Activated naive CD8-positive, alpha-beta T cell treated with anti-CD3 and anti-CD28 coated beads, Interleukin-2, amount 50 U/mL, for 24 hours (primary cell): ENCODE measurements at regions not wholly inside any gene's neighbourhood (a gene's known extent, or its start where the extent isn't known, plus 50 kb on each side); places are given as distances from the start of the nearest gene placed in this dataset.

Source experiments
- ATAC-seq: fragments of 150-1000 bp; cut with Tn5 transposase; one replicate; pipeline ENCODE4 v1.10.0; 2021
- DNase-seq: peaks from one replicate; pipeline ENCODE4 v3.0.0; 2021
- H3K27ac Mint-ChIP-seq: one replicate; pipeline ENCODE4 v1.8.0; 2021; ENCODE audit warnings: mild to moderate bottlenecking, mixed read lengths
- H3K27me3 Mint-ChIP-seq: one replicate; pipeline ENCODE4 v1.8.0; 2021; ENCODE audit warnings: mixed read lengths
- H3K36me3 Mint-ChIP-seq: one replicate; pipeline ENCODE4 v1.8.0; 2021; ENCODE audit warnings: low read depth, mixed read lengths
- H3K4me1 Mint-ChIP-seq: one replicate; pipeline ENCODE4 v1.8.0; 2021; ENCODE audit warnings: mixed read lengths
- H3K4me3 Mint-ChIP-seq: one replicate; pipeline ENCODE4 v1.8.0; 2021; ENCODE audit warnings: mild to moderate bottlenecking, moderate library complexity, mixed read lengths
- H3K9me3 Mint-ChIP-seq: one replicate; pipeline ENCODE4 v1.8.0; 2021; ENCODE audit warnings: mixed read lengths

- ATAC-seq (no peak), DNase-seq (no peak)
- Mint-ChIP-seq H3K27ac (no peak overlapping the region), H3K36me3 (no peaks in the 10 kb centered on the region), H3K4me1 (no peaks in the 10 kb centered on the region), H3K9me3 (peaks cover 6% of the 10 kb centered on the region), H3K4me3 (no peak overlapping the region), H3K27me3 (no peaks in the 10 kb centered on the region)
Observed at GRCh38 chr11:15738931-15739330, 617.4 kb downstream of the SOX6 start.

- Mint-ChIP-seq H3K27me3 (no peaks in the 10 kb centered on the region), H3K4me3 (no peak overlapping the region), H3K36me3 (no peaks in the 10 kb centered on the region), H3K9me3 (no peaks in the 10 kb centered on the region), H3K27ac (no peak overlapping the region), H3K4me1 (no peaks in the 10 kb centered on the region)
- DNase-seq (no peak), ATAC-seq (no peak)
Observed at GRCh38 chr11:15742626-15743519, 613.5 kb downstream of the SOX6 start.

- ATAC-seq: no peak
- H3K27me3 Mint-ChIP-seq: peaks cover 5% of the 10 kb centered on the region
- no peak overlapping the region for H3K27ac Mint-ChIP-seq
- no peaks in the 10 kb centered on the region for H3K9me3 Mint-ChIP-seq
- no peak overlapping the region for H3K4me3 Mint-ChIP-seq
- no peak for DNase-seq
- H3K36me3 Mint-ChIP-seq: no peaks in the 10 kb centered on the region
- no peaks in the 10 kb centered on the region for H3K4me1 Mint-ChIP-seq
Observed at GRCh38 chr11:15744693-15745092, 611.7 kb downstream of the SOX6 start.

GRCh38 chr11:15745266-15745665 is 611.1 kb downstream of the SOX6 start:
- no peaks in the 10 kb centered on the region for H3K36me3 Mint-ChIP-seq
- H3K27me3 Mint-ChIP-seq: peaks cover 6% of the 10 kb centered on the region
- H3K9me3 Mint-ChIP-seq: no peaks in the 10 kb centered on the region
- H3K27ac Mint-ChIP-seq: no peak overlapping the region
- no peak for ATAC-seq
- no peak for DNase-seq
- no peaks in the 10 kb centered on the region for H3K4me1 Mint-ChIP-seq
- no peak overlapping the region for H3K4me3 Mint-ChIP-seq

GRCh38 chr11:15747671-15748070 is 608.7 kb downstream of the SOX6 start:
- Mint-ChIP-seq H3K4me1 (no peaks in the 10 kb centered on the region), H3K36me3 (no peaks in the 10 kb centered on the region), H3K9me3 (no peaks in the 10 kb centered on the region), H3K27ac (no peak overlapping the region), H3K27me3 (peaks cover 7% of the 10 kb centered on the region), H3K4me3 (no peak overlapping the region)
- DNase-seq (no peak), ATAC-seq (no peak)

GRCh38 chr11:15748132-15748531 is 608.2 kb downstream of the SOX6 start:
- no peak for DNase-seq
- no peak overlapping the region for H3K4me3 Mint-ChIP-seq
- no peak overlapping the region for H3K27ac Mint-ChIP-seq
- ATAC-seq: no peak
- H3K9me3 Mint-ChIP-seq: no peaks in the 10 kb centered on the region
- H3K4me1 Mint-ChIP-seq: no peaks in the 10 kb centered on the region
- peaks cover 7% of the 10 kb centered on the region for H3K27me3 Mint-ChIP-seq
- H3K36me3 Mint-ChIP-seq: no peaks in the 10 kb centered on the region

- H3K36me3 Mint-ChIP-seq: no peaks in the 10 kb centered on the region
- no peak for DNase-seq
- H3K9me3 Mint-ChIP-seq: peaks cover under 1% of the 10 kb centered on the region
- no peak overlapping the region for H3K27ac Mint-ChIP-seq
- ATAC-seq: no peak
- H3K4me1 Mint-ChIP-seq: no peaks in the 10 kb centered on the region
- H3K27me3 Mint-ChIP-seq: peaks cover 7% of the 10 kb centered on the region
- no peak overlapping the region for H3K4me3 Mint-ChIP-seq
Observed at GRCh38 chr11:15748741-15749140, 607.6 kb downstream of the SOX6 start.

GRCh38 chr11:15750535-15751308 is 605.6 kb downstream of the SOX6 start:
- no peak overlapping the region for H3K4me3 Mint-ChIP-seq
- DNase-seq (no peak), ATAC-seq (no peak)
- H3K36me3 Mint-ChIP-seq: no peaks in the 10 kb centered on the region
- no peak overlapping the region for H3K27ac Mint-ChIP-seq
- H3K4me1 Mint-ChIP-seq: no peaks in the 10 kb centered on the region
- H3K27me3 Mint-ChIP-seq: peaks cover 7% of the 10 kb centered on the region
- H3K9me3 Mint-ChIP-seq: peaks cover 9% of the 10 kb centered on the region

- DNase-seq (no peak), ATAC-seq (no peak)
- H3K4me3 Mint-ChIP-seq: no peak overlapping the region
- peaks cover 9% of the 10 kb centered on the region for H3K9me3 Mint-ChIP-seq
- no peaks in the 10 kb centered on the region for H3K4me1 Mint-ChIP-seq
- H3K27ac Mint-ChIP-seq: no peak overlapping the region
- H3K36me3 Mint-ChIP-seq: no peaks in the 10 kb centered on the region
- H3K27me3 Mint-ChIP-seq: peaks cover 13% of the 10 kb centered on the region
Observed at GRCh38 chr11:15754221-15754620, 602.1 kb downstream of the SOX6 start.

GRCh38 chr11:15757048-15757698 is 599.2 kb downstream of the SOX6 start:
- H3K27ac Mint-ChIP-seq: no peak overlapping the region
- H3K4me3 Mint-ChIP-seq: no peak overlapping the region
- H3K4me1 Mint-ChIP-seq: no peaks in the 10 kb centered on the region
- H3K9me3 Mint-ChIP-seq: peaks cover 9% of the 10 kb centered on the region
- H3K27me3 Mint-ChIP-seq: peaks cover 7% of the 10 kb centered on the region
- DNase-seq (no peak), ATAC-seq (no peak)
- no peaks in the 10 kb centered on the region for H3K36me3 Mint-ChIP-seq

GRCh38 chr11:15758857-15759465 is 597.4 kb downstream of the SOX6 start:
- Mint-ChIP-seq H3K36me3 (no peaks in the 10 kb centered on the region), H3K4me1 (no peaks in the 10 kb centered on the region), H3K9me3 (peaks cover 6% of the 10 kb centered on the region), H3K27me3 (peaks cover 7% of the 10 kb centered on the region), H3K27ac (no peak overlapping the region), H3K4me3 (no peak overlapping the region)
- DNase-seq (no peak), ATAC-seq (no peak)

- Mint-ChIP-seq H3K27me3 (peaks cover 7% of the 10 kb centered on the region), H3K9me3 (no peaks in the 10 kb centered on the region), H3K36me3 (no peaks in the 10 kb centered on the region), H3K4me3 (no peak overlapping the region), H3K4me1 (no peaks in the 10 kb centered on the region), H3K27ac (no peak overlapping the region)
- no peak for DNase-seq
- ATAC-seq: no peak
Observed at GRCh38 chr11:15761235-15761634, 595.1 kb downstream of the SOX6 start.

- H3K27me3 Mint-ChIP-seq: peaks cover 1% of the 10 kb centered on the region
- no peaks in the 10 kb centered on the region for H3K4me1 Mint-ChIP-seq
- ATAC-seq: no peak
- H3K36me3 Mint-ChIP-seq: no peaks in the 10 kb centered on the region
- DNase-seq: no peak
- H3K9me3 Mint-ChIP-seq: no peaks in the 10 kb centered on the region
- H3K27ac Mint-ChIP-seq: no peak overlapping the region
- no peak overlapping the region for H3K4me3 Mint-ChIP-seq
Observed at GRCh38 chr11:15764326-15764725, 592.0 kb downstream of the SOX6 start.

GRCh38 chr11:15764948-15765347 is 591.4 kb downstream of the SOX6 start:
- no peaks in the 10 kb centered on the region for H3K4me1 Mint-ChIP-seq
- H3K27me3 Mint-ChIP-seq: peaks cover 1% of the 10 kb centered on the region
- H3K9me3 Mint-ChIP-seq: no peaks in the 10 kb centered on the region
- ATAC-seq (no peak), DNase-seq (no peak)
- no peak overlapping the region for H3K4me3 Mint-ChIP-seq
- H3K36me3 Mint-ChIP-seq: no peaks in the 10 kb centered on the region
- no peak overlapping the region for H3K27ac Mint-ChIP-seq
